Nephron progenitor cell (in vitro differentiated cells): ENCODE measurements at regions not wholly inside any gene's neighbourhood (a gene's known extent, or its start where the extent isn't known, plus 50 kb on each side); places are given as distances from the start of the nearest gene placed in this dataset.
"Not testable (repeated sequence)": the region's sequence is repeated elsewhere in the genome, so short reads cannot be mapped to it uniquely, and the experiment has no call there.

Experiments
- DNase-seq: peaks from one replicate; pipeline ENCODE4 v3.0.0; 2021
- H3K27ac Mint-ChIP-seq: 2 replicates; pipeline ENCODE4 v1.8.0; 2021; ENCODE audit warnings: mild to moderate bottlenecking, moderate library complexity, mixed read lengths
- H3K27me3 Mint-ChIP-seq: 2 replicates; pipeline ENCODE4 v1.8.0; 2021; ENCODE audit warnings: mild to moderate bottlenecking, low read depth, mixed read lengths; ENCODE audit not compliant: poor library complexity
- H3K36me3 Mint-ChIP-seq: 2 replicates; pipeline ENCODE4 v1.8.0; 2021; ENCODE audit warnings: low read depth, mixed read lengths
- H3K4me1 Mint-ChIP-seq: 2 replicates; pipeline ENCODE4 v1.8.0; 2021; ENCODE audit warnings: mixed read lengths
- H3K4me3 Mint-ChIP-seq: 2 replicates; pipeline ENCODE4 v1.8.0; 2021; ENCODE audit warnings: mild to moderate bottlenecking, moderate library complexity, mixed read lengths
- H3K9me3 Mint-ChIP-seq: 2 replicates; pipeline ENCODE4 v1.8.0; 2021; ENCODE audit warnings: mild to moderate bottlenecking, moderate library complexity, mixed read lengths

DNA sequence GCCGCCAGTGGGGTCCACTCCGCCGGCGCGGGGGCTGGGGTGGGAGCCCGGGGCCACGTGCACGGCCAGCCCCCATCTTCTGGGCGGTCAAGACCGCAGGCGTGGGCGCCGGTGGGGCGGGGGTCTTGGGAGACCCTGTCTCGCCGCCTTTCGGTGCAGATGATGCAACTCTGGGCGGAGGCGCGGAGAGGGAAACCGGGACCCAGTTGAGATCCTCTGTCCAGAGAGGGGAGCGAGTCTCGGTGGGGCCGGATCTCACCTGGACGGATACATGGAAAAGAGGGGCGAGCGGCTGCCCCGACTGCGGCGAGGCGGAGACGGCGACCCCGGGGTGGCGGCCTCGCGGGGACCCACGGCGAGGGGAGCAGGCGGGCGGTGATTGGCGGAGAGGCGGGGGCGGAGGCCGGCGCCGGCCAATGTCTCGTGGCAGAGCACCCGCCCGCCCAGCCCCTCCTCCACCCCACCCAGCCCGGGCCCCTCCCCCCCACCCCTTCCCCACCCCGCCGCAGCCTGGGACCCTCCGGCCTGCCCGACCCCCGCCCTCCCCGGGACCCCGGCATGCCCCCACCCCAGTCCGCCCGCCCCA is 4054.1 kb upstream of the TPTE start:
- not testable (repeated sequence) for H3K9me3 Mint-ChIP-seq, H3K36me3 Mint-ChIP-seq, H3K27me3 Mint-ChIP-seq, H3K4me3 Mint-ChIP-seq, DNase-seq, H3K27ac Mint-ChIP-seq, H3K4me1 Mint-ChIP-seq

DNA sequence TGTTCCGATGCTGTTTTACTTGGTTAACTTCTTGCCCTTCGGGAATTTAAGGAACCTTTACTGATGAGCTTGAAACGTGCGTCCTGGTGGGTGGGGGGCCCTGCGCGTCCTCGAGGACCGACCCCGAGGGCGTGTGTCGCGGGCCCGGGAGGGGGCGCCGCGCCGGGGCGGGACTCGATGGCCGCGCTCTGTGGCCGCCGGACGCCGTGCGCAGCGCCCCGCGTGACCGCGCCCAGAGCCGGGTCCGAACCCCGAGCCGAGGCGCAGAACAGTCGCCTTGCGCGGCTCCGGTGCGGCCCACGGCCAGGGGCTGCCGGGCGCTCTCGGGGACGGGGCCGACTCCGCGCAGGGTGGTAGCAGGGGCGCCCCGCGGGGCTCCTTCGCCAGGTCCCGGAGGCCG is 4053.5 kb upstream of the TPTE start:
- not testable (repeated sequence) for H3K4me3 Mint-ChIP-seq, H3K4me1 Mint-ChIP-seq, DNase-seq, H3K27ac Mint-ChIP-seq, H3K9me3 Mint-ChIP-seq, H3K36me3 Mint-ChIP-seq, H3K27me3 Mint-ChIP-seq

DNA sequence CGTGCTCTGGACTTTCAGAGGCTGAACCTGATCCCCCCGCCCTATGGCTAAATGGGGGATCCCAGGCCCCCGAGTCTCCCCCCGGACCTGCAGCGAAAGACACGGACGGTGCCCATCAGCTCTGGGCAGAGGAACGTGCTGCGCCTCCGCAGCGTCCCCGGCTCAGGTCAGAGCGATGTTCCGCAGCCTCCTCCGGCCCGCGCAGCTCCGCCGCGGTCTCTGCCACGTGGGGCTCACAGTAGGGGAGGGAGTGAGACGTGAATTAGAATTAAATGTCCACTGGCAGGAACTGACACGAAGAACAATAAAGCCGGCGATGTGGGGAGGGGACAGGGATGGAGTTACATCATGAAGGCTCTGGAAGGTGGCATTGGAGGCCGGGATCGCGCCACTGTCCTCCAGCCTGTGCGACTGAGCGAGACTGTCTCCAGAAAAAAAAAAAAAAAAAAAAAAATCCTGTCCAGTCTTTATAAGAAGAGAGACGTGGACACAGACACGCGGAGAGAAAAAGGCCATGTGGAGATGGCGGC is 4053.0 kb upstream of the TPTE start:
- DNase-seq, H3K9me3 Mint-ChIP-seq, H3K27me3 Mint-ChIP-seq, H3K4me3 Mint-ChIP-seq, H3K36me3 Mint-ChIP-seq, H3K4me1 Mint-ChIP-seq, H3K27ac Mint-ChIP-seq: not testable (repeated sequence)

DNA sequence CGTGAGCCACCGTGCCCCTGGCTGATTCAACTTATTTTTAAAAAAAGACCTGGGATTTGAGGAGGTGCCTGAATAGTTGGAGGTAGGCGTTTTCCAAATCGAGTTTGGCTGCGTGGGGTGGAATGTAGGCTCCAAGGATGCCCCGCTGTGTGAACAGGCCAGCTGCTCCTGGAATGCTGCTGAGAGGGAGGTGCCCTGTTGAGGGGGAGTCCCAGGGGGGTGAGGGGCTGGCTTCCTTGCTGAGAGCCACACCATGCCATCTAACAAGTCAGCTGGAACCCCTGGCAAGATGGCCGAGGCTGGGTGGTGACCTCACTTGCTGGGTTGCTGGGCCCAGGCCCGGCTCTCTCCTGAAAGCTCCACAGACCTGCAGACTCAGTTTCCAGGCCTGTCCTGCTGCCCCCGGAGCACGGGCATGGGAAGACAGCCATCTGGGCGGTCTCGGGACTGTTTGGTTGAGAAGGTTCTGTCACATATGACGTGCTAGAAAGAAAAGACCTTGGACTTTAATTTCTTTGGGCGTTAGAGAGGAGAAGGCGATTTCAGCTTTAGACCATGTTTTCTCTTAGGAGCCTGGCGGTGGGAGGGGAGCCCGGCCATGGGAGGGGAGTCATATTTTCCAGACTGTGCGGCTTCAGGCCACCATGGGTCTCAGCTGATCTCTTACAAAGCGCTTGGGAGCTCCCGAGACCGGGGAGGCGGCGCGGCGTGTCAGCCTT is 4047.0 kb upstream of the TPTE start:
- H3K9me3 Mint-ChIP-seq, H3K4me3 Mint-ChIP-seq, H3K27me3 Mint-ChIP-seq, H3K36me3 Mint-ChIP-seq, DNase-seq, H3K27ac Mint-ChIP-seq, H3K4me1 Mint-ChIP-seq: not testable (repeated sequence)

DNA sequence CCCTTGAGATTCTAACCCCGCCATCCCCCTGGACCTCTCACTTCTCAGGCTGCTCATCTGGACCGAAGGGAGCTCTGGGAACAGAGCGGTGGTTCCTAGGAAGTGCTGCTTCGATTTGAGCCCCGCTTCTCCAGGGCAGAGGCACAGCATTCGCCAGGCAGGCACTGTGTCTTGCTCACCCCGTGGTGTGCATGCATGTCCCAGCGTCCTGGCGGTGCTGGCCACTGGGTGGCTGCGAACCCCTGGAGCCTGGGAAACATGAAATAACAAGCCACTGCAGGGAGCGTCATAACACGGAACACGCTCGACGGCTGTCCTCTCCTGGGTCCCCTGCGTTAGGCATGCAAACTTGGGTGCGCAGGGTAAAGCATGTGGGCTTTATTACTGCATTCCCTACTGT is 4040.3 kb upstream of the TPTE start:
- not testable (repeated sequence) for DNase-seq, H3K9me3 Mint-ChIP-seq, H3K27ac Mint-ChIP-seq, H3K27me3 Mint-ChIP-seq, H3K36me3 Mint-ChIP-seq, H3K4me1 Mint-ChIP-seq, H3K4me3 Mint-ChIP-seq

DNA sequence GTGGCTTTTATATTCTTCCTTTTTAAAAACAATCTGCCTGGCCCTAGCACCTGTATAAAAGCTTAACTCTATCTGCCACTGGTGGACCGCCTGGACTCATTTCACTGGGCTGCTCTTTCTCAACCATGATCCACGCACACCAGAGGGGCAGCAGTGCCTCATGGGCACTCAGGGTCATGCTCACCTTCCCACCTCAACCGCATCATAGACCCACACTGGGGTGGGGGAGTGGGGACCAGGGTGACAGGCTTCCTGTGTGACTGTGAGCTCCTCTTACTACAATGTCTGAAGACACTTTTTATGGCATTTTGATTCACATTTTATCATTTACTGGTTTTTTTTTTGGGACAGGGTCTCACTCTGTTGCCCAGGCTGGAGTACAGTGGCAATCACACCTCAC is 4038.8 kb upstream of the TPTE start:
- H3K9me3 Mint-ChIP-seq, DNase-seq, H3K4me3 Mint-ChIP-seq, H3K27ac Mint-ChIP-seq, H3K4me1 Mint-ChIP-seq, H3K36me3 Mint-ChIP-seq, H3K27me3 Mint-ChIP-seq: not testable (repeated sequence)

DNA sequence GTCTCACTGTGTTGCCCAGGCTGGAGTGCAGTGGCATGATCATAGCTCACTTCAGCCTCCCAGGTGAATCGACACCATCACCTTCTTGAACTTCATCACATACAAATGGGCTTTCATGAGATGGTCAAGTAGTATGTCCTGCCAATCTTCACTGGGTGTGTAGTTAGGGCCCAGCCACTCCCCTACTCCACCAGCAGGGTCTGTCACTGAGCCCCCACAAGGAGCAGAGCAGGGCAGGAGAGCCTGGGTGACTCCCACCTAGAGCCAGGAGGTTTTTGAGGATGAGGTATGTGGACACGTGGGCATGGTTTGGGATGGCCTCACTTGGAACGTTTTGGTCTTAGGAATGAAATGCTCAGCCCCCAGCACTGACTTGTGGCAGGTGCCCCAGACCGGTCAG is 4037.7 kb upstream of the TPTE start:
- not testable (repeated sequence) for H3K9me3 Mint-ChIP-seq, H3K27ac Mint-ChIP-seq, DNase-seq, H3K27me3 Mint-ChIP-seq, H3K4me1 Mint-ChIP-seq, H3K4me3 Mint-ChIP-seq, H3K36me3 Mint-ChIP-seq

DNA sequence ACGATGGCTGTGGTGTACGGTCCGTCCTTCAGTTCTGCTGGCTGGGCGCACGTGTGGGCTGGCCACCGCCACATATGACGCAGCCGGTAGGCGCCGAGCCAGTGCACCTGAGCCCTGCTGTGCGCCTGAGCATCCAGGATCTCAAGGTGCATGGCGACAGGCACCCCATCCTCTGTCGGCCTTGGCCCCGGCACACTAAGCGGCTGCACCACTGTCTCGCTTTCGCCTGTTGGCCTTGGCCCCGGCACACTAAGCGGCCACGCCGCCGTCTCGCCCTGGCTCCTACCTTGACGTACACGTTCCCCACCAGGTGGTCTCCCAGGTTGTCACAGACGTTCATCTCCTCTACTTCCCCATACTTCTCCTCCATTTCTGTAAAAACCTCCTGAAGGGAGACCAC is 4034.6 kb upstream of the TPTE start:
- H3K27me3 Mint-ChIP-seq, H3K4me1 Mint-ChIP-seq, H3K36me3 Mint-ChIP-seq, H3K9me3 Mint-ChIP-seq, H3K27ac Mint-ChIP-seq, H3K4me3 Mint-ChIP-seq, DNase-seq: not testable (repeated sequence)

DNA sequence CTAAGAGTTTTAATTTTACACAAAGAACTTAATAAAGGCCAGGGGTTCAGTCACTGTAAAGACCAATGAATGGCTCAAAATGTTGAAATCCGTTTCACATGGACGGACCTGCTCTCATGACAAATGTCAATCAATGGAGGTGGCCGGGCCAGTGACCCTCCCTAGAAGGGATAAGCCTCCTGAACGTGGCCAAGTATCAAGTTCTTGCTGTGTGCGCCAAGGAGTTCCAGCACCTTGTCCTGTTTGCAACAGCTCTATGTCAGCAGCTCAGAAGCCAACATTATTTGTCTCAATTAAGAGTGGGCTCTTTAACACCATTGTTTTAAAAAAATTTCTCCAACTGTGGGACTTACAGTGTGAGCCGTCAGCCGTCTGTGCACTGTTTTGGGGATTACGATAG is 4028.7 kb upstream of the TPTE start:
- H3K27me3 Mint-ChIP-seq, H3K36me3 Mint-ChIP-seq, H3K9me3 Mint-ChIP-seq, DNase-seq, H3K4me3 Mint-ChIP-seq, H3K27ac Mint-ChIP-seq, H3K4me1 Mint-ChIP-seq: not testable (repeated sequence)

DNA sequence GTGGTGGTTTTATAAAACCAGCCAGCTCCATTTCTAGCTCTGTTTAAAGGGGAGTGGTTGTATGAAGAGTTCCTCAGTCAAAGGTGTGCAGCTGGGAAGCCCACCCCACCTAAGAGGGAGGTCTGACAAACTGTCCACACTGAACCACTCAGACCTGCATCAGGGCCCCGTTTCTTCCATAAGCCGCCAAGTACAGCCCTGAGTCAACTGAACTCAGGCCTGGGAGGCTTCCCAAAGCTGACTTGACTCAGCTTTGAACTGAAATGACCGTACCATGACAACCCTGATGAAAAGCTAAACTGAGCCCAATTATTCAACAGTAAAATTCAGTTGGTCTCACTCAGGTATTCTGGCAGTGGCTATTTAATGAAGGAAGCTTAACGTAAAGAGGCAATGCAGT is 4027.4 kb upstream of the TPTE start:
- not testable (repeated sequence) for H3K36me3 Mint-ChIP-seq, H3K27ac Mint-ChIP-seq, H3K27me3 Mint-ChIP-seq, H3K4me3 Mint-ChIP-seq, DNase-seq, H3K9me3 Mint-ChIP-seq, H3K4me1 Mint-ChIP-seq

DNA sequence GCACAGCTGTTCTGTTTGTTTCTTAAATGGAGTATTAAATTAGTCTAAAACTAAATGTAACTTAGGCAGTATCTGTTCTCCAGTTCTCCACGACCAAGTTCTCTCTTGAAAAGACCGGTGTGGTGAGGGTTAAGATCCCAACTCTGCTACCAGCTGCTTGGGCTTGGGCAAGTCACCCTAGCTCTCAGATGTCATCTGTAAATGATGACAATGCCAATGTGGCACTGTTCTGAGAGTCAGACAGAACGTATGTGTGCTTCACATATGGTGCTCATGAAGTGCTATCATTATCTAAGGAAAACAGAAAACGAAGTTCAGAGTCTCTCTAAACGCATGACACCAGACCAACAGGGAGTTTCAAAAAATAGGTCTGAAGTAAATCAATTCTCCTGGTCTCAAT is 4025.0 kb upstream of the TPTE start:
- H3K36me3 Mint-ChIP-seq, H3K9me3 Mint-ChIP-seq, DNase-seq, H3K4me1 Mint-ChIP-seq, H3K4me3 Mint-ChIP-seq, H3K27me3 Mint-ChIP-seq, H3K27ac Mint-ChIP-seq: not testable (repeated sequence)

DNA sequence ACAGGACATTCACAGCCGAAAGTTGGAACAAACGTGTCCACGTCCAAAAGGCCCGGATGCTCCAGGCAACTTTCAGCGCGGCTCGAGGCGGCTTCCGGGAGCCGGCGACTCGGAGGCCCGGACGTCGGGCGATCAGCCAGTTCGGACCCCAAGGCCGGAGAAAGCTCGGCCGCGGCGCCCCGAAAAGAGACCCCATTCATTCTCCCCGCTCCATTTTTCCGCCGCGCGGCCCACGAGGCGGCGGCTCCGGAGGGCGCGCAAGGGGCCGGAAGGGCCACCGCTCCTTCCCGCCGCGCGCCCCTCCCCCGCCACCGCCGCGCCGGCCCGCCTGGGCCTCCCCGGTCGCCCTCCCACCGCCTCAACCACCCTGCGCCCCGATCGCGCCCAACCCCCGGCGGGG is 4022.7 kb upstream of the TPTE start:
- DNase-seq: peak; percentile 15
- peak overlapping the region; percentile 20 for H3K4me3 Mint-ChIP-seq
- not testable (repeated sequence) for H3K27me3 Mint-ChIP-seq, H3K36me3 Mint-ChIP-seq, H3K27ac Mint-ChIP-seq, H3K4me1 Mint-ChIP-seq, H3K9me3 Mint-ChIP-seq

DNA sequence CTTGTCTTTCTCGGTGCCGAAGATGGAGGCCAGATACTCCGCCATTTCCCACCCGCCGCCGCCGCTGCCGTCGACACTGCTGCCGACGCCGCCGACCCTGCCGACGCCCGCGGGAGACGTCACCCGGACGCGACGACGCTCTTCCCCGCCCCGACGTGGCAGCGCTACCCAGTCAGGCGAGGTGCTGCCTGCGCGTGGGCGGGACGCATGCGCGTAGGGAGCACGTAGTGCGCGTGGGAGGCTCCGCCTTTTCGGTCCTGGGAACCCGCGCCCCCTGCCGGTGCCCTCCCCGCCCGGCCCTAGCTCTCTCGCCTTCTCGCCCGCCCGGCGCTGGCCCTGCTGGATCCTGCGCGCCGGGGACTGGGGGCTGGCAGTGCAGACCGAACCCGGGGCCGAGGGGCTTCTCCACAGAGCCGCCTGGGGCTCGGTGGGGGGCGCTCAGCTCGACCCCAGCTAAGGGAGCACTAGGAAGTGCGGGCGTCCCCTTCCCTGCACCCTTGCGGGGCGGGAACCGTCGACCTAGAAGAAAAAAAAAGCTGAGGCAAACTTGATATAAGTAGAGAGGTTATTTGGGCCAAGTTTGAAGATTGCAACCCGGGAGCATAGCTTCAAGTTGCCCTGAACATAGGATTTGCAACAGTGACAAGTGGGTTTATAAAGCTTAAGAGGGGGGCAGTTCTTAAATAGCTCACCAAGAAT is 4022.1 kb upstream of the TPTE start:
- not testable (repeated sequence) for H3K36me3 Mint-ChIP-seq, H3K9me3 Mint-ChIP-seq, H3K4me3 Mint-ChIP-seq, H3K27ac Mint-ChIP-seq, H3K4me1 Mint-ChIP-seq, H3K27me3 Mint-ChIP-seq
- DNase-seq: peak; percentile 51

DNA sequence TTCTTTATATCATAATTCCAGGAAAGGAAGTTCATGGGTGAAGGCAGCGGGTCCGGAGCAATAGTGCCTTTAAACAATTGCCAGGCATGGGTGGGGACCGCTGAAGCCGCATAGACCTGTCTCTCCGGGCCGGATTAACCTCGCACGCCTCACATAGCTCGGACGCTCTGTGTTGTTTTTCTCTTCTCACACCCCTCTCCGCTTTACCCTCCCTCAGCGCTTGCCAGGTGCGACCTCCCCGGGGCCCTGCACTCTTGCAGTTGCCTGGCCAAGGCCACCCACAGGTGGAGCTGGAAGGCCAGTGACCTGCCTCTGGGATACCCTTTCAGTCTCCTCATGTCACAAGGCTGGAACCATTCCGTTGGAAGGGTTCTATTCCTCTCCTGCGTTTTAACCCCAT is 4021.5 kb upstream of the TPTE start:
- not testable (repeated sequence) for H3K36me3 Mint-ChIP-seq, H3K9me3 Mint-ChIP-seq, H3K4me1 Mint-ChIP-seq, H3K4me3 Mint-ChIP-seq, DNase-seq, H3K27ac Mint-ChIP-seq, H3K27me3 Mint-ChIP-seq

DNA sequence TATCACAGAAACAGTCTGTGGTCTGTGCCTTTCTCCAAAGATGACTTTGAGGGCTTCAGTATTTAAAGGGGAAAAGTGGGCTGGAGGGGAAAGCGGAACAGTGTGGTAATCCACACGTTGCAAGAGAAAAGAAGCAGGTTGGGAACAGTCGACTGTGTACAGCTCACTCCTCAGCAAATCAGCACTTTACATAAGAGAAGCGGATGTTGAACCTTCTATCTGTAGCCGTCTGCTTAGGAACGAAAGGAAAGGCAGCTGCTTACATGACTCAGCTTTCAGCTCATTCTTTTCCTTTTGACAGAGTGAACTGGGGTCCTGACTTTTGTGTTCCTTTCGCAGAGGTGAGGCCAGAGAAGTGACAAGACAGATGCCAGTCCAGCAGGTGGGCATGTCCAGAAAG is 4020.7 kb upstream of the TPTE start:
- H3K27ac Mint-ChIP-seq, H3K36me3 Mint-ChIP-seq, H3K4me1 Mint-ChIP-seq, H3K4me3 Mint-ChIP-seq, H3K9me3 Mint-ChIP-seq, DNase-seq, H3K27me3 Mint-ChIP-seq: not testable (repeated sequence)
